Osteoblast (primary cell): ENCODE measurements at regions not wholly inside any gene's neighbourhood (a gene's known extent, or its start where the extent isn't known, plus 50 kb on each side); places are given as distances from the start of the nearest gene placed in this dataset.

Experiments
- DNase-seq: peaks from one replicate; pipeline ENCODE4 v3.0.0; 2011; ENCODE audit warnings: low spot score, mixed read lengths; ENCODE audit not compliant: insufficient read length; ENCODE audit errors: missing footprints
- H2AFZ ChIP-seq: 2 replicates; pipeline ENCODE4 v1.6.0; 2011; ENCODE audit warnings: mild to moderate bottlenecking, low read length
- H3K27ac ChIP-seq: 2 replicates; pipeline ENCODE4 v1.5.1; 2011; ENCODE audit warnings: mild to moderate bottlenecking, low read depth, low read length, moderate library complexity
- H3K27me3 ChIP-seq: 2 replicates; pipeline ENCODE4 v1.6.0; 2012; ENCODE audit warnings: mild to moderate bottlenecking, control low read depth, inconsistent platforms, low read length, moderate library complexity; ENCODE audit not compliant: insufficient read depth
- H3K36me3 ChIP-seq: 2 replicates; pipeline ENCODE4 v1.5.1; 2011; ENCODE audit warnings: mild to moderate bottlenecking, low read length, control low read depth, moderate library complexity; ENCODE audit not compliant: insufficient read depth
- H3K4me1 ChIP-seq: 2 replicates; pipeline ENCODE4 v1.5.1; 2011; ENCODE audit warnings: mild to moderate bottlenecking, low read length, control low read depth, moderate library complexity; ENCODE audit not compliant: insufficient read depth
- H3K4me2 ChIP-seq: 2 replicates; pipeline ENCODE4 v1.6.0; 2011; ENCODE audit warnings: mild to moderate bottlenecking, low read length; ENCODE audit not compliant: insufficient read depth
- H3K4me3 ChIP-seq: fragments of 200-600 bp; sonication (generic); 3 replicates; pipeline ENCODE4 v1.5.1; 2012; ENCODE audit warnings: mild to moderate bottlenecking, low read length, inconsistent platforms; ENCODE audit not compliant: insufficient read depth
- H3K79me2 ChIP-seq: 2 replicates; pipeline ENCODE4 v1.6.0; 2012; ENCODE audit warnings: mild to moderate bottlenecking, low read length, control low read depth, inconsistent platforms; ENCODE audit not compliant: insufficient read depth
- H3K9me3 ChIP-seq: 2 replicates; pipeline ENCODE4 v1.5.1; 2011; ENCODE audit warnings: low read depth, low read length, control low read depth
- H4K20me1 ChIP-seq: 2 replicates; pipeline ENCODE4 v1.6.0; 2012; ENCODE audit warnings: mild to moderate bottlenecking, low read length, control low read depth; ENCODE audit not compliant: insufficient read depth
- CTCF ChIP-seq: IDR thresholded peaks from 2 replicates; pipeline ENCODE4 v1.5.1; 2011; ENCODE audit warnings: mild to moderate bottlenecking, low read depth, low read length, moderate library complexity; ENCODE audit errors: extremely low read depth

- DNase-seq = no peak
Observed at GRCh38 chr5:3999929-4000328, 404.3 kb downstream of the IRX1 start.

GRCh38 chr5:4001004-4001403 lies 405.4 kb downstream of the IRX1 start:
- no peak overlapping the region for H3K27ac ChIP-seq
- no peak for DNase-seq
- no peaks in the 10 kb centered on the region for H3K36me3 ChIP-seq
- H3K79me2 ChIP-seq = no peaks in the 10 kb centered on the region
- H3K4me2 ChIP-seq = no peak overlapping the region
- H3K4me1 ChIP-seq = no peaks in the 10 kb centered on the region
- H3K27me3 ChIP-seq = no peaks in the 10 kb centered on the region
- H3K4me3 ChIP-seq = no peak overlapping the region
- H3K9me3 ChIP-seq = no peaks in the 10 kb centered on the region
- TF ChIP-seq CTCF = no peak
- H4K20me1 ChIP-seq = no peaks in the 10 kb centered on the region
- no peak overlapping the region for H2AFZ ChIP-seq

More at GRCh38 chr5:3999929-4000328, 404.3 kb downstream of the IRX1 start:
- no peaks in the 10 kb centered on the region for H4K20me1 ChIP-seq
- H3K36me3 ChIP-seq = no peaks in the 10 kb centered on the region
- TF ChIP-seq CTCF = no peak
- H3K79me2 ChIP-seq = no peaks in the 10 kb centered on the region
- no peak overlapping the region for H3K27ac ChIP-seq
- H3K4me3 ChIP-seq = no peak overlapping the region
- no peaks in the 10 kb centered on the region for H3K4me1 ChIP-seq
- no peak overlapping the region for H2AFZ ChIP-seq
- H3K9me3 ChIP-seq = no peaks in the 10 kb centered on the region
- no peaks in the 10 kb centered on the region for H3K27me3 ChIP-seq
- no peak overlapping the region for H3K4me2 ChIP-seq

GRCh38 chr5:4001758-4002533 lies 406.3 kb downstream of the IRX1 start:
- Histone ChIP-seq H3K27ac (no peak overlapping the region), H4K20me1 (no peaks in the 10 kb centered on the region), H3K4me3 (no peak overlapping the region), H3K9me3 (no peaks in the 10 kb centered on the region), H3K4me1 (no peaks in the 10 kb centered on the region), H3K4me2 (no peak overlapping the region), H2AFZ (no peak overlapping the region), H3K27me3 (no peaks in the 10 kb centered on the region), H3K79me2 (no peaks in the 10 kb centered on the region), H3K36me3 (no peaks in the 10 kb centered on the region)
- TF ChIP-seq CTCF = no peak
- no peak for DNase-seq

- Histone ChIP-seq H3K9me3 (no peaks in the 10 kb centered on the region), H4K20me1 (no peaks in the 10 kb centered on the region)
Observed at GRCh38 chr5:4005335-4005734, 409.7 kb downstream of the IRX1 start.

More at GRCh38 chr5:4005335-4005734, 409.7 kb downstream of the IRX1 start:
- Histone ChIP-seq H3K79me2 (no peaks in the 10 kb centered on the region), H3K4me1 (no peaks in the 10 kb centered on the region), H3K27ac (no peak overlapping the region), H3K4me2 (no peak overlapping the region), H2AFZ (no peak overlapping the region), H3K4me3 (no peak overlapping the region), H3K36me3 (no peaks in the 10 kb centered on the region), H3K27me3 (no peaks in the 10 kb centered on the region)
- no peak for TF ChIP-seq CTCF
- DNase-seq = no peak
